ENCODE measurements at regions not wholly inside any gene's neighbourhood (a gene's known extent, or its start where the extent isn't known, plus 50 kb on each side); places are given as distances from the start of the nearest gene placed in this dataset.

- TF ChIP-seq EZH2phosphoT487 (IDR thresholded peaks at IDR 0.05; ENCODE audit: borderline replicate concordance) (no peak), RAD21 (IDR thresholded peaks at IDR 0.05; ENCODE audit: low read depth) (no peak), CTCF (IDR thresholded peaks at IDR 0.05 in 2 of 3, conservative IDR thresholded peaks at IDR 0.05 in 1 of 3; ENCODE audit: borderline replicate concordance in 1 of 3, insufficient read depth in 1 of 3, low read depth in 2 of 3, low read length in 2 of 3) (no peak), SIN3A (IDR thresholded peaks at IDR 0.05; ENCODE audit: low read depth) (no peak), POLR2A (IDR thresholded peaks at IDR 0.05; ENCODE audit: borderline replicate concordance, extremely low read depth, insufficient read depth, insufficient read length) (no peak), YY1 (IDR thresholded peaks at IDR 0.05; ENCODE audit: extremely low read depth, insufficient replicate concordance, low read depth, low read length) (no peak)
Measured at GRCh38 chr18:11204020-11204419, 54.7 kb upstream of the PIEZO2 start.

Measured in HCT116 (cell line).